ENCODE measurements at regions not wholly inside any gene's neighbourhood (a gene's known extent, or its start where the extent isn't known, plus 50 kb on each side); places are given as distances from the start of the nearest gene placed in this dataset.

DNA sequence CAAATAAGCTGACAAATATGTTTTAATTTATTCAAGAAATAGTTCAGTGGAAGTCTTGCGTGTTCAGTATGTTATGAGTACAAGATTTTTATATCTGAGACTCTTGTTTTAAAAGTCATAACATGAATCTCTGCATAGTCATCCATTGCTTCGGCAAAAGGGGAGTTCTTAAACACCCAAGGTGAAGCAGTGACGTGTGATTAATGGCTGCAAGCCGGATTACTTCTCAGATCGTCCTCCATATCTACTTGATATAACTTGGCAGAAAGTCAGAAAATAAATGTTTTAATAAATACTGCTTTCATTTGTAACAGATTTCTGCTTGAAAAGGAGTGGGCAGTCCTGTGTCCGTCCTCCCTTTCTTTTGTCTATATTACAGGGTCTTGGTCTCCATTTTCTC is 64.6 kb upstream of the IL15 start:
- Mint-ChIP-seq H3K27ac (ENCODE audit: unreplicated experiment) (no peak overlapping the region), H3K36me3 (ENCODE audit: insufficient read depth, unreplicated experiment) (no peaks in the 10 kb centered on the region), H3K9me3 (ENCODE audit: low read depth, unreplicated experiment) (no peaks in the 10 kb centered on the region), H3K27me3 (ENCODE audit: unreplicated experiment) (no peaks in the 10 kb centered on the region), H3K4me3 (ENCODE audit: low read depth, unreplicated experiment) (no peak overlapping the region), H3K4me1 (ENCODE audit: low read depth, unreplicated experiment) (peaks cover 9% of the 10 kb centered on the region)
- TF ChIP-seq, protein P1, sequence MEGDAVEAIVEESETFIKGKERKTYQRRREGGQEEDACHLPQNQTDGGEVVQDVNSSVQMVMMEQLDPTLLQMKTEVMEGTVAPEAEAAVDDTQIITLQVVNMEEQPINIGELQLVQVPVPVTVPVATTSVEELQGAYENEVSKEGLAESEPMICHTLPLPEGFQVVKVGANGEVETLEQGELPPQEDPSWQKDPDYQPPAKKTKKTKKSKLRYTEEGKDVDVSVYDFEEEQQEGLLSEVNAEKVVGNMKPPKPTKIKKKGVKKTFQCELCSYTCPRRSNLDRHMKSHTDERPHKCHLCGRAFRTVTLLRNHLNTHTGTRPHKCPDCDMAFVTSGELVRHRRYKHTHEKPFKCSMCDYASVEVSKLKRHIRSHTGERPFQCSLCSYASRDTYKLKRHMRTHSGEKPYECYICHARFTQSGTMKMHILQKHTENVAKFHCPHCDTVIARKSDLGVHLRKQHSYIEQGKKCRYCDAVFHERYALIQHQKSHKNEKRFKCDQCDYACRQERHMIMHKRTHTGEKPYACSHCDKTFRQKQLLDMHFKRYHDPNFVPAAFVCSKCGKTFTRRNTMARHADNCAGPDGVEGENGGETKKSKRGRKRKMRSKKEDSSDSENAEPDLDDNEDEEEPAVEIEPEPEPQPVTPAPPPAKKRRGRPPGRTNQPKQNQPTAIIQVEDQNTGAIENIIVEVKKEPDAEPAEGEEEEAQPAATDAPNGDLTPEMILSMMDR (IDR thresholded peaks at IDR 0.05; ENCODE audit: unreplicated experiment) = no peak
- no TSS peak for BruUV-seq (replicated peaks)
- no peak for DNase-seq
- intact Hi-C loops (cut with micrococcal nuclease; ENCODE audit: unreplicated experiment) = no loop called here
- CTCF ChIA-PET = no interaction called here

DNA sequence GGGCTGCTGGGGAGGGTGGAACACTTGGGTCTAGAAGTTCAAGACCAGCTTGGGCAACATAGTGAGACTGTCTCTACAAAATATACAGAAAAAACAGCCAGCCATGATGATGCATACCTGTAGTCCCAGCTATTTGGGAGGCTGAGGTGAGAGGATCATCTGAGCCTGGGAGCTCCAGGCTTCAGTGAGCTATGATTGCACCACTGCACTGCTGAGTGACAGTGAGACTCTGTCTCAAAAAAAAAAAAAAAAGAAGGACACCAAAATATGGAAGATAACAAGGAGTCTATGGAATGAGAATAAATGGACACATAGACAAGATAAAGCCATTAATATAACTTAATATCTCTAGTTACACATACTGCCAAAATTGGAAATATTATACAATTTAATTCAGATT is 62.7 kb upstream of the IL15 start:
- BruUV-seq (replicated peaks) = no TSS peak
- Mint-ChIP-seq H3K4me1 (ENCODE audit: low read depth, unreplicated experiment) (no peaks in the 10 kb centered on the region), H3K4me3 (ENCODE audit: low read depth, unreplicated experiment) (no peak overlapping the region), H3K9me3 (ENCODE audit: low read depth, unreplicated experiment) (no peaks in the 10 kb centered on the region), H3K36me3 (ENCODE audit: insufficient read depth, unreplicated experiment) (no peaks in the 10 kb centered on the region), H3K27ac (ENCODE audit: unreplicated experiment) (no peak overlapping the region), H3K27me3 (ENCODE audit: unreplicated experiment) (no peaks in the 10 kb centered on the region)
- DNase-seq = no peak
- CTCF ChIA-PET = no interaction called here
- intact Hi-C loops (cut with micrococcal nuclease; ENCODE audit: unreplicated experiment) = no loop called here
- TF ChIP-seq, protein P1 (IDR thresholded peaks at IDR 0.05; ENCODE audit: unreplicated experiment) = no peak

DNA sequence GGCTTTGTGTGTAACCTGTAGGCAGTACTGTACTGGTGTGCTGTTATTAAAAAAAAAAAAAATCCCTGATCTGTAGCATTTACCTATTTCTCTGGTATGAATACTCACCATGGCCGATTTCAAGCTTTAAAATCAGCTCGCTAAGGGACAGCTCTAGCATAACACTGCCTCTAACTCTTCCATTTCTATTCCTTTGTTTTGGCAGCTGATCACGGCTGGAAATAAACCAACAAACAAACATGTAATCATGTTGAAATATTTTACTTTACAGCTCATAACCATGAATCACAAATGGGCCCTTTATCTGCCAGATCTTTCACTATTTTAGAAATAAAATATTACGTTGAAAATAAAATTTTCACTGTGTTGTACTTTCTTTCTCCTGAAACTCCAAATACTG is 60.5 kb upstream of the IL15 start:
- DNase-seq = no peak
- BruUV-seq (replicated peaks) = no TSS peak
- H3K27ac Mint-ChIP-seq (ENCODE audit: unreplicated experiment) = no peak overlapping the region
- H3K36me3 Mint-ChIP-seq (ENCODE audit: insufficient read depth, unreplicated experiment) = no peaks in the 10 kb centered on the region
- H3K9me3 Mint-ChIP-seq (ENCODE audit: low read depth, unreplicated experiment) = no peaks in the 10 kb centered on the region
- CTCF ChIA-PET = no interaction called here
- H3K27me3 Mint-ChIP-seq (ENCODE audit: unreplicated experiment) = no peaks in the 10 kb centered on the region
- no peaks in the 10 kb centered on the region for H3K4me1 Mint-ChIP-seq (ENCODE audit: low read depth, unreplicated experiment)
- intact Hi-C loops (cut with micrococcal nuclease; ENCODE audit: unreplicated experiment) = no loop called here
- no peak overlapping the region for H3K4me3 Mint-ChIP-seq (ENCODE audit: low read depth, unreplicated experiment)
- TF ChIP-seq, protein P1 (IDR thresholded peaks at IDR 0.05; ENCODE audit: unreplicated experiment) = no peak

DNA sequence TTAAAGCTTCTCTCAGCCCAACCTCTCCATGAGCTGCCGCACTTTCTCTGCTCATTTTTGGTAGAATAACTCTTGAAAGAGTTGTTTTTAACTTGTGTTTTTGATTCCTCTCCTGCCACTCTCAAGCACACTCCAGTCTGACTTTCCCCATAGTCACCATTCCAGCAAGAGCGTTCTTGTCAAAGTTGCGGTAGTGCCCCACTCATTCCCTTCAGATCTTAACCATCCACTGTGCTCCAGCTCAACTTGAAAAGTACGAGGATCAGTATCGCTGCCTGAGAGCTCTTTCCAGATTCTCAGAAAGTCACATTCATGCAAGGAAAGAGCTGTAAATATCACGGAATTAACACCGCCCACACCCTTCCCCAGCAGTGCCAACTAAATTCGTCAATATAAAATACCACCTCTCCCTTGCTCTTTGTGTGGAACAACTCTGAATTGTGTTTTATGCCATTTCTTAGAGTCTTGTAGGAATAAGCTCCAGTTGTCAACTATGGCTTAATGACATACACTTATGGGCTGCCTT is 59.7 kb upstream of the IL15 start:
- Mint-ChIP-seq H3K27me3 (ENCODE audit: unreplicated experiment) (no peaks in the 10 kb centered on the region), H3K4me3 (ENCODE audit: low read depth, unreplicated experiment) (no peak overlapping the region), H3K4me1 (ENCODE audit: low read depth, unreplicated experiment) (no peaks in the 10 kb centered on the region), H3K9me3 (ENCODE audit: low read depth, unreplicated experiment) (no peaks in the 10 kb centered on the region), H3K36me3 (ENCODE audit: insufficient read depth, unreplicated experiment) (no peaks in the 10 kb centered on the region), H3K27ac (ENCODE audit: unreplicated experiment) (no peak overlapping the region)
- DNase-seq = no peak
- no TSS peak for BruUV-seq (replicated peaks)
- CTCF ChIA-PET = no interaction called here
- TF ChIP-seq, protein P1 (IDR thresholded peaks at IDR 0.05; ENCODE audit: unreplicated experiment) = no peak
- intact Hi-C loops (cut with micrococcal nuclease; ENCODE audit: unreplicated experiment) = no loop called here

Data from Calu3 (cell line).